GM13977 (cell line): ENCODE measurements at regions not wholly inside any gene's neighbourhood (a gene's known extent, or its start where the extent isn't known, plus 50 kb on each side); places are given as distances from the start of the nearest gene placed in this dataset.

ENCODE experiments used
- DNase-seq: peaks from one replicate; pipeline ENCODE4 v3.0.0; 2012; ENCODE audit warnings: low spot score
- in situ Hi-C: fragments of 300-500 bp; cut with MboI; formaldehyde crosslinking; loops from one replicate; pipeline ENCODE4 v1.12.0; 2022; ENCODE audit warnings: low sequenced_read_pairs, low pct_unique_long_range_greater_than_20kb, mixed read lengths, inconsistent platforms; ENCODE audit not compliant: unreplicated experiment
- TF ChIP-seq, protein P1 (sequence below): IDR thresholded peaks from 2 replicates; pipeline ENCODE4 v1.5.1; 2012; ENCODE audit warnings: mild to moderate bottlenecking, control low read depth; ENCODE audit not compliant: insufficient read depth; ENCODE audit errors: extremely low read depth, missing control alignments

DNA sequence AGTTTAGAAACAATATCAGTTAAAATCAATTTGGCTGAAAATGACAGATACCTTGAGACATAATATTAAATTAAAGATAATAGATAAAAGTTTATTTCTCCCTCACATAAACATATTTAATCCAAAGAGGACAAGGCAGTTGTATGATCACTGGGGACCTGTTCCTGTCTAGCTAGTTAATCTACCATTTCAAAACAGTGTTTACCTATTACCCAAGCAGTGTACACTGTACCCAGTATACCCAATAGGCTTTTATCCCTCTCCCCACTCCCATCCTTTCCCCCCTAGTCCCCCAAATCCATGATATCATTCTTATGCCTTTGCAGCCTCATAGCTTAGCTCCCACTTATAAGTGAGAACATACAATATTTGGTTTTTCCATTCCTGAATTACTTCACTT lies 229.7 kb upstream of the LARGE1 start:
- DNase-seq = no peak
- in situ Hi-C loops = no loop called here
- TF ChIP-seq, protein P1, sequence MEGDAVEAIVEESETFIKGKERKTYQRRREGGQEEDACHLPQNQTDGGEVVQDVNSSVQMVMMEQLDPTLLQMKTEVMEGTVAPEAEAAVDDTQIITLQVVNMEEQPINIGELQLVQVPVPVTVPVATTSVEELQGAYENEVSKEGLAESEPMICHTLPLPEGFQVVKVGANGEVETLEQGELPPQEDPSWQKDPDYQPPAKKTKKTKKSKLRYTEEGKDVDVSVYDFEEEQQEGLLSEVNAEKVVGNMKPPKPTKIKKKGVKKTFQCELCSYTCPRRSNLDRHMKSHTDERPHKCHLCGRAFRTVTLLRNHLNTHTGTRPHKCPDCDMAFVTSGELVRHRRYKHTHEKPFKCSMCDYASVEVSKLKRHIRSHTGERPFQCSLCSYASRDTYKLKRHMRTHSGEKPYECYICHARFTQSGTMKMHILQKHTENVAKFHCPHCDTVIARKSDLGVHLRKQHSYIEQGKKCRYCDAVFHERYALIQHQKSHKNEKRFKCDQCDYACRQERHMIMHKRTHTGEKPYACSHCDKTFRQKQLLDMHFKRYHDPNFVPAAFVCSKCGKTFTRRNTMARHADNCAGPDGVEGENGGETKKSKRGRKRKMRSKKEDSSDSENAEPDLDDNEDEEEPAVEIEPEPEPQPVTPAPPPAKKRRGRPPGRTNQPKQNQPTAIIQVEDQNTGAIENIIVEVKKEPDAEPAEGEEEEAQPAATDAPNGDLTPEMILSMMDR = no peak

DNA sequence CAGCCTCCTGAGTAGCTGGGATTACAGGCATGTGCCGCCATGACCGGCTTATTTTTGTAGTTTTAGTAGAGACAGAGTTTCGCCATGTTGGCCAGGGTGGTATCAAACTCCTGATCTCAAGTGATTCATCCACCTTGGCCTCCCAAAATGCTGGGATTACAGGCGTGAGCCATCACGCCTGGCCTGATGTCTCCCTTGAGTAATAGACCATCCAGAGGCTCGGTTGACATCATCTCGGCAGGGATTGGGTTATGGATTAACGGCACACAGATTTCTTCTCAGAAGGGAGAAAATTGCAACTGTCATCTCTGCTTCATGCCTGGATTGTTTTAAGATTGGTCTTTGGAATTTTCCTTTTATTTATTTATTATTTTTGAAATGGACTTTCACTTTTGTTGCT lies 239.2 kb upstream of the LARGE1 start:
- no peak for DNase-seq
- in situ Hi-C loops = no loop called here
- TF ChIP-seq, protein P1 = no peak

DNA sequence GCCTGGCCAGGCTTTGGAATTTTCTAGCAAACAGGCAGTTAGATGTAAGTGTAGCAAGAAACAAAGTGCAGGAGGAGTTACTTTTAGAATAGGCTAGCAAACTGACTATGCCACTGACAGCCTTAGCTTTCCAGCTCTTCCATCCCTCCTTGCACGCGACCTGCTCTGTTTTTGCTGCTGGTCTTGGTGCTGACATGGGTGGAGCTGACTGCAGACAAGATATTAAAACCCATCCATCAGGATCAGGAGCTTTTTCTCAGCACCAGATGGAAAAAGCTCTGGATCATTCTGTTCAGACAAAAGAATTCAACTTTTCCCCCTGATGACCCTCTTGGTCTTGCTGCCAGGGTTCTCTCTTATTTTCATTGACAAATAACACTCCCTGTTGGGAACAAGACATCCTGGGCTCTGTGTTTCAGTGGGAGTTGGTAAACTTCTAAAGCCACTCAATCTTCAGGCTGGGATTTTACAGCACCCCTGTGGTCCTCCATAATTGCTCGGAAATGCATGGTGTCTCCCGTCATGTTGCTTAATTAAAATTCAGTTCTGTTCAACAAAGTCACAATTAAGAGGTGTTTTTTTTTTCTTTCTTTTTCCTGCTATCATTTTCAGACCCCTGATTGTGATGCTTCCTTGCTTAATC lies 240.0 kb upstream of the LARGE1 start:
- TF ChIP-seq, protein P1 = no peak
- DNase-seq = no peak
- in situ Hi-C loops = no loop called here

DNA sequence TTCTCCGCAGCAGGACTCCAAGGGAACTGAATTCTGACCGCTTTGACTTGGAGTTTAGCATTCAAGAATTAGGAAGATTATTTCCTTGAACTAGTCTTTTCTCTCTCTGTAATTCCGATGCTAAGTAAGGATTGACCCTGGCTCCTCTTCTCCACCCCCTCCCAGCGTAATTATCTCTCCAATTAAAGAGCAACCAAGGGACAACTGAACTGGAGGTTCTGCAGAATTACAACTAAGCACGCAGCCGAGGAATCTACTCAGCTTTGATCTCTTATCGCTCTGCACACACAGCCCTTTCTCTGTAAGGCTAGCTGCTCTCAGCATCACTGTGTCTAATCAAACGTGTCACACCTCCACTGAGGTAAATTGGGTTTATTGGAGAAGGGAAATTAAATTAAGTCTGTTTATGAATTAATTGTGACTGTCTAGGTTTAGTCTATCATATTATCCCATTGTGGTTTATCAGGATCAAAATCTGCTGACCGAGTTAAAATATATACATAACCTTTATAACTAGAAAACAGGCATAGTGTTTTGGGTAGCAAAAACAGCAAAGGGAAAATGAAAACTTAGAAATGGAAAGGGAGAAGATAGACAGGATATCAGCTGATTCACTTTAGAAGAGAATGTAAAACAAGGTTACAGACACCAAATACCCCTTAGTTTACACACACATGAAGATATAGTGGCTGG lies 241.3 kb upstream of the LARGE1 start:
- TF ChIP-seq, protein P1 = no peak
- in situ Hi-C loops = no loop called here
- DNase-seq = no peak

DNA sequence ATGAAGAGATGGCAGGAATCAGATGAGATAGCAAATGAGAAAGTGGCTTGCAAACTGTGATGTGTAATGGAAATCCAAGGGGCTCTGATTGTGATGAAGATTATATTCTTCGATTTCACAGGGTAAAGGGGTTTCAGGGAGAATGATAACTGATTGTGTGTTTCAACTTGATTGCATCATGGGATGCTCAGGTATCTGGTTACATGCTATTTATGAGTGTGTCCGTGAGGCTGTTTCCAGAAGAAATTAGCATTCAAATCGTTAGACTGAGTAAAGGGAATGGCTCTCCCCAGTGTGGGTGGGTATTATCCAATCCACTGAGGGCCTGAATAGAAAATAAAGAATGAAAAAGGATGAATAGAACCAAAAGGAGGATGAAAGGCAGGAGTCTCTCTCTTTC lies 278.7 kb upstream of the LARGE1 start:
- TF ChIP-seq, protein P1 = no peak
- in situ Hi-C loops = no loop called here
- DNase-seq = no peak

DNA sequence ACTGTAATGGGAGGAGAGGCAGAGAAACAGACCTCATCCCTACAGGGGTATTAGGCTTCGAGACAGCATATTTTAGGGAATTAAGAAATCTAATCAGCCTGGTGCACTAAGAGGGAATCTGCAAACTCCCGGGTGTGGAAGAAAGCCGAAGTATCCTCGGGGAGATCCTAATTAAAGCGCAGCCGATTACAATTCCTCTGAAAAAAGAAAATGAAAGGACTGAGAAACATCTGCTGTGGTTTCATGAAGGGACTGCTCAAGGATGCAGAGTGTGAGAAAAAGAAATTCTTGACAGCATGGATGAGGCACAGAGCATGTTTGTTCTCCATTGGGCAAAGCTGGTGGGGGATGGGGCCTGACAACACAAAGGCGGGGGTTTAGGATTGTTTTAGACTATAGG lies 290.0 kb upstream of the LARGE1 start:
- in situ Hi-C loops = no loop called here
- DNase-seq = no peak
- TF ChIP-seq, protein P1 = no peak
